ENCODE measurements at regions not wholly inside any gene's neighbourhood (a gene's known extent, or its start where the extent isn't known, plus 50 kb on each side); places are given as distances from the start of the nearest gene placed in this dataset.

DNA sequence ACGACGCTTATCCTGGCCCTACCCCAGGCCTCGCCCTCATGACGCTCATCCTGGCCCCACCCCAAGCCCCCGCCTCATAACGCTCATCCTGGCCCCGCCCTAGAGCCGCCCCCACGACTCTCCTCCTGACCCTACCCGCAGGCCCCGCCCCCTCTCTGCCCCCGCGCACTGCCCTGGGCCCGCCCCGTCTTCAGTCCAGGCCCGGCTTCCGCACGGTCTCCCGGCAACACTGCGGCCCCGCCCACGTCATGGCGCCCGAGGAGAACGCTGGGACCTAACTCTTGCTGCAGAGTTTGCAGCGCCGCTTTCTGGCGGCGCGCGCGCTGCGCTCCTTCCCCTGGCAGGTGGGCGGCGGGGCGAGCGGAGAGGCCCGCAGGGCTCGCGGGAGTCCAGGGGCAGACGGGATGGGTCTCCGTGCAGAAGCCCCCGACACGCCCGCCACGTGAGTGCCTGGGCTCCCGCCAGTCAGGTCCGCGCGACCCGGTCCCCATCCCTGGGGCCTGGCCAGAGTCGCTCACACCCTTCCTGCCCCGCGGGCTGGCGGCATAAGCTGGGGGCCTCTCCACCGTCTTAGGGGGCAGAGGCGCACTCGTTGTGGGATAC lies 52.5 kb upstream of the ROPN1B start:
- TF ChIP-seq EZH2phosphoT487 (IDR thresholded peaks at IDR 0.05; ENCODE audit: borderline replicate concordance, low read depth, low read length) (no peak), CTCF (conservative IDR thresholded peaks at IDR 0.05; ENCODE audit: low read length) (peak; percentile 51)
